Endothelial cell of umbilical vein (primary cell): ENCODE measurements at regions not wholly inside any gene's neighbourhood (a gene's known extent, or its start where the extent isn't known, plus 50 kb on each side); places are given as distances from the start of the nearest gene placed in this dataset.

Experiments
- BruUV-seq: library from RNA; stranded (reverse); fragments of 400-500 nt; replicated peaks from 2 replicates; lab custom pipeline; 2021; lab: Mats Ljungman, UMichigan
- CTCF ChIA-PET: fragments of 300-600, 350-600 bp; sonication (Branson Sonifier 250); formaldehyde crosslinking; loops from one replicate; lab custom pipeline; 2021; ENCODE audit warnings: antibody characterized with exemption, inconsistent platforms; lab: Charles Lee
- POLR2A ChIA-PET: fragments of 300-600, 350-600 bp; sonication (Branson Sonifier 250); formaldehyde crosslinking; loops from one replicate; lab custom pipeline; 2021; ENCODE audit warnings: antibody characterized with exemption, inconsistent platforms; lab: Charles Lee
- DNase-seq: peaks from one replicate; pipeline ENCODE4 v3.0.0-alpha.2; 2011; ENCODE audit warnings: low read depth, low spot score
- FAIRE-seq: peaks from 2 replicates; lab custom pipeline; 2011; peaks lifted over from hg19 to GRCh38; lab: Jason Lieb, UNC
- H2AFZ ChIP-seq: 2 replicates; pipeline ENCODE4 v1.6.0; 2012; ENCODE audit warnings: low read depth, low read length, control low read depth, inconsistent platforms
- H3K27ac ChIP-seq: 2 replicates; pipeline ENCODE4 v1.5.1; 2011; ENCODE audit warnings: low read depth, mild to moderate bottlenecking, control low read depth, low read length, moderate library complexity; ENCODE audit not compliant: insufficient read depth
- H3K27me3 ChIP-seq, 2 experiments: 2 replicates each; pipeline versions ENCODE4 v1.6.0 to v1.6.1; 2011; ENCODE audit warnings: low read length in 2 of 2, mixed read lengths in 1 of 2; ENCODE audit not compliant: control insufficient read depth in 2 of 2, insufficient read depth in 2 of 2
- H3K36me3 ChIP-seq, 2 experiments: 2 replicates in 1 of 2; 3 replicates in 1 of 2; pipeline ENCODE4 v1.5.1; 2011; ENCODE audit warnings: low read length in 2 of 2, mild to moderate bottlenecking in 1 of 2, moderate library complexity in 1 of 2; ENCODE audit not compliant: control insufficient read depth in 2 of 2, insufficient read depth in 2 of 2; ENCODE audit errors: extremely low read depth in 1 of 2
- H3K4me1 ChIP-seq: 3 replicates; pipeline ENCODE4 v1.5.1; 2011; ENCODE audit warnings: mild to moderate bottlenecking, low read length; ENCODE audit not compliant: control insufficient read depth, insufficient read depth; ENCODE audit errors: extremely low read depth
- H3K4me2 ChIP-seq: 2 replicates; pipeline ENCODE4 v1.6.1; 2011; ENCODE audit warnings: low read length, control low read depth, mixed read lengths; ENCODE audit not compliant: insufficient read depth
- H3K4me3 ChIP-seq, 3 experiments: fragments of 200-600 bp in 1 of 3; sonication (generic), shearing (Covaris generic) in 1 of 3; replicated peaks in 1 of 3; 2 replicates each; pipeline ENCODE4 v1.5.1; 2011 to 2016; ENCODE audit warnings: control low read depth in 3 of 3, low read length in 3 of 3, mild to moderate bottlenecking in 2 of 3, inconsistent platforms in 1 of 3, low read depth in 1 of 3, moderate library complexity in 1 of 3; ENCODE audit not compliant: insufficient read depth in 1 of 3
- H3K79me2 ChIP-seq: 2 replicates; pipeline ENCODE4 v1.6.0; 2012; ENCODE audit warnings: low read length, inconsistent platforms; ENCODE audit not compliant: control insufficient read depth, insufficient read depth
- H3K9ac ChIP-seq: replicated peaks from 2 replicates; pipeline ENCODE3; 2011; ENCODE audit warnings: low read length, control low read depth; ENCODE audit not compliant: insufficient read depth; ENCODE audit errors: extremely low read depth
- H3K9me1 ChIP-seq: replicated peaks from 3 replicates; pipeline ENCODE4 v1.6.0; 2011; ENCODE audit warnings: mild to moderate bottlenecking, low read length; ENCODE audit not compliant: control insufficient read depth, insufficient read depth; ENCODE audit errors: extremely low read depth
- H3K9me3 ChIP-seq: replicated peaks from 2 replicates; pipeline ENCODE4 v1.5.1; 2012; ENCODE audit warnings: low read length, inconsistent platforms; ENCODE audit not compliant: control insufficient read depth, insufficient read depth
- H4K20me1 ChIP-seq: replicated peaks from 2 replicates; pipeline ENCODE3; 2011; ENCODE audit warnings: mild to moderate bottlenecking, low read length; ENCODE audit not compliant: control insufficient read depth, insufficient read depth; ENCODE audit errors: extremely low read depth
- CTCF ChIP-seq, 2 donors: IDR thresholded peaks; 1 replicate in 1 of 2; 2 replicates in 1 of 2; pipeline ENCODE4 v1.5.1; 2011; ENCODE audit warnings: low read length in 2 of 2, mild to moderate bottlenecking in 2 of 2, moderate library complexity in 2 of 2, control low read depth in 1 of 2, inconsistent platforms in 1 of 2, low read depth in 1 of 2; ENCODE audit not compliant: insufficient read depth in 1 of 2; ENCODE audit errors: extremely low read depth in 1 of 2
- EZH2 ChIP-seq: IDR thresholded peaks from 2 replicates; pipeline ENCODE4 v1.6.1; 2012; ENCODE audit warnings: borderline replicate concordance, low read depth, mild to moderate bottlenecking, moderate library complexity, low read length, inconsistent platforms; ENCODE audit not compliant: severe bottlenecking
- FOS ChIP-seq: IDR thresholded peaks from 2 replicates; pipeline ENCODE4 v1.6.1; 2011; ENCODE audit warnings: mild to moderate bottlenecking, low read length, moderate library complexity, borderline replicate concordance; ENCODE audit not compliant: insufficient read depth
- GATA2 ChIP-seq: IDR thresholded peaks from 2 replicates; pipeline ENCODE4 v1.7.0; 2011; ENCODE audit warnings: low read depth, mild to moderate bottlenecking, moderate library complexity, mixed read lengths, low read length; ENCODE audit not compliant: insufficient read length, insufficient read depth
- JUN ChIP-seq: IDR thresholded peaks from 2 replicates; pipeline ENCODE4 v1.6.1; 2011; ENCODE audit warnings: borderline replicate concordance, low read depth; ENCODE audit not compliant: insufficient read length, insufficient read depth
- MAX ChIP-seq: IDR thresholded peaks from 2 replicates; pipeline ENCODE4 v1.6.1; 2011; ENCODE audit not compliant: insufficient read depth, insufficient read length
- MYC ChIP-seq: IDR thresholded peaks from one replicate; pipeline ENCODE4 v1.6.1; 2011; ENCODE audit warnings: mild to moderate bottlenecking, low read depth, low read length
- POLR2A ChIP-seq: IDR thresholded peaks from 2 replicates; pipeline ENCODE4 v1.6.1; 2012; ENCODE audit warnings: low read depth, mild to moderate bottlenecking, control low read depth, low read length
- POLR2AphosphoS5 ChIP-seq: IDR thresholded peaks from 2 replicates; pipeline ENCODE4 v1.6.1; 2012; ENCODE audit warnings: low read depth, mild to moderate bottlenecking, control low read depth, low read length, moderate library complexity; ENCODE audit not compliant: insufficient read depth
- dilution Hi-C: fragments of 300-500 bp; cut with MboI; formaldehyde crosslinking; loops from one replicate; pipeline ENCODE4 v1.15.0; 2019; ENCODE audit warnings: low sequenced_read_pairs; ENCODE audit not compliant: extremely low pct_ligation_motif_present
- intact Hi-C: fragments of 100-400 bp; cut with micrococcal nuclease; formaldehyde crosslinking; loops from one replicate; pipeline ENCODE4 v1.10.0; 2022

- Histone ChIP-seq H4K20me1 (no peaks in the 10 kb centered on the region), H2AFZ (peak overlapping the region; percentile 59), H3K9me3 (no peaks in the 10 kb centered on the region), H3K4me2 (no peak overlapping the region), H3K27me3 (no peaks in the 10 kb centered on the region), H3K4me1 (no peaks in the 10 kb centered on the region), H3K4me3 (no peak overlapping the region), H3K9me1 (no peaks in the 10 kb centered on the region), H3K79me2 (no peaks in the 10 kb centered on the region), H3K36me3 (no peaks in the 10 kb centered on the region), H3K27ac (no peak overlapping the region), H3K9ac (no peak overlapping the region)
- CTCF ChIA-PET, result interaction anchor here (0.7 to 2.0 kb wide), 8 partner anchors 10 to 1160 kb away, joined by 3 to 12 read pairs (median 3); no protein-coding TSS in a partner anchor
- POLR2A ChIA-PET, result no interaction called here
- DNase-seq (peak; percentile 86), FAIRE-seq (peak; percentile 86)
- peak; percentile 70 to 87 for TF ChIP-seq CTCF (IDR thresholded peaks at IDR 0.05; ENCODE audit: extremely low read depth in 1 of 2, insufficient read depth in 1 of 2, low read depth in 1 of 2, low read length in 2 of 2)
- no peak for TF ChIP-seq EZH2
- BruUV-seq, result no TSS peak
- dilution Hi-C loops, result no loop called here
- intact Hi-C loops, result loop anchor here (1.0 to 10.0 kb wide), 9 partner anchors 150 to 1330 kb away; partner anchors contain the start of gene SPRY1
Observed at GRCh38 chr4:124262211-124263179, 450.0 kb downstream of the ANKRD50 start.

- Histone ChIP-seq H3K36me3 (no peaks in the 10 kb centered on the region), H2AFZ (no peak overlapping the region), H3K9ac (no peak overlapping the region), H3K79me2 (no peaks in the 10 kb centered on the region), H3K9me3 (no peaks in the 10 kb centered on the region), H3K9me1 (no peaks in the 10 kb centered on the region), H3K27me3 (no peaks in the 10 kb centered on the region), H3K4me3 (no peak overlapping the region), H4K20me1 (no peaks in the 10 kb centered on the region), H3K4me1 (no peaks in the 10 kb centered on the region), H3K4me2 (no peak overlapping the region), H3K27ac (no peak overlapping the region)
- dilution Hi-C loops, result no loop called here
- intact Hi-C loops, result loop anchor here (10.0 kb wide), 1 partner anchor 281 kb away; no protein-coding TSS in a partner anchor
- BruUV-seq, result no TSS peak
- ChIA-PET POLR2A (no interaction called here), CTCF (interaction anchor here (2.3 kb wide), 1 partner anchor 1163 kb away, joined by 9 read pairs; no protein-coding TSS in a partner anchor)
- FAIRE-seq (no peak), DNase-seq (no peak)
- TF ChIP-seq FOS, result no peak
- no peak for TF ChIP-seq EZH2
- TF ChIP-seq POLR2AphosphoS5, result no peak
- TF ChIP-seq MAX, result no peak
- TF ChIP-seq CTCF (IDR thresholded peaks at IDR 0.05; ENCODE audit: extremely low read depth in 1 of 2, insufficient read depth in 1 of 2, low read depth in 1 of 2, low read length in 2 of 2), result no peak
- TF ChIP-seq POLR2A, result no peak
- TF ChIP-seq JUN, result no peak
- no peak for TF ChIP-seq GATA2
- no peak for TF ChIP-seq MYC
Observed at GRCh38 chr4:124265701-124266100, 446.8 kb downstream of the ANKRD50 start.
